ENCODE measurements at regions not wholly inside any gene's neighbourhood (a gene's known extent, or its start where the extent isn't known, plus 50 kb on each side); places are given as distances from the start of the nearest gene placed in this dataset.

- peak overlapping the region; percentile 52 for H3K27ac ChIP-seq (ENCODE audit: low read depth, low read length)
- H3K4me1 ChIP-seq (ENCODE audit: control insufficient read depth, insufficient read depth, low read length) = peaks cover 24% of the 10 kb centered on the region
- no peaks in the 10 kb centered on the region for H3K9me3 ChIP-seq (ENCODE audit: control insufficient read depth, insufficient read depth, low read length)
- H3K4me3 ChIP-seq (ENCODE audit: low read depth, low read length) = no peak overlapping the region
- no peaks in the 10 kb centered on the region for H3K27me3 ChIP-seq (ENCODE audit: control insufficient read depth, insufficient read depth, low read length)
- H3K36me3 ChIP-seq (ENCODE audit: control insufficient read depth, insufficient read depth, low read length) = no peaks in the 10 kb centered on the region
- H3K9ac ChIP-seq (ENCODE audit: low read depth, low read length) = no peak overlapping the region
Observed at GRCh38 chr18:61948846-61949438, 56.1 kb upstream of the RNF152 start.

DNA sequence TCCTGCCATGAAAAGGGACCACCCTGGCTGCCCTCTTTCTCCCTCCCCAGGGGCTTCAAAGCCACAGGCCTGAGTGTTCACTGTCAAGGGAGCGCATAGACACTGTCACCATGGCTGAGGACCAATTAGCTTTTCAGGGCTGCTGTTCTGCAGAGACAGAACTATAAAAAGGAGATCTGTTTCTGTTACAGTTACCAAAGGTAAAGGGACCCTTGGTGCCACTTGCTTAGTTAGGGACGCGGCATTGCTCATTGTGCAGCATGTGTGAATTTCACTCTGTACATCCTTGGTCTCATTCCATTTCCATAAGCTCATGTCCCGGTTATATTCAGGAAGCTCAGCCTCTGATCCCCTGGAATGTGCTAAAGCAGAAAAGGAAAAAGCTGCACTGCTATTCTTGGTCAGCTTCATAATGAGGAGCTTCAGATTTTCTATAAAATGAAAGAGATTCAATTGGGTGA, 55.5 kb upstream of the RNF152 start:
- H3K4me1 ChIP-seq (ENCODE audit: control insufficient read depth, insufficient read depth, low read length) = peaks cover 23% of the 10 kb centered on the region
- no peak overlapping the region for H3K4me3 ChIP-seq (ENCODE audit: low read depth, low read length)
- H3K27ac ChIP-seq (ENCODE audit: low read depth, low read length) = peak overlapping the region; percentile 52
- no peaks in the 10 kb centered on the region for H3K27me3 ChIP-seq (ENCODE audit: control insufficient read depth, insufficient read depth, low read length)
- no peaks in the 10 kb centered on the region for H3K36me3 ChIP-seq (ENCODE audit: control insufficient read depth, insufficient read depth, low read length)
- H3K9me3 ChIP-seq (ENCODE audit: control insufficient read depth, insufficient read depth, low read length) = no peaks in the 10 kb centered on the region
- no peak overlapping the region; the same call in 1 of the 2 replicates for H3K9ac ChIP-seq (ENCODE audit: low read depth, low read length)

DNA sequence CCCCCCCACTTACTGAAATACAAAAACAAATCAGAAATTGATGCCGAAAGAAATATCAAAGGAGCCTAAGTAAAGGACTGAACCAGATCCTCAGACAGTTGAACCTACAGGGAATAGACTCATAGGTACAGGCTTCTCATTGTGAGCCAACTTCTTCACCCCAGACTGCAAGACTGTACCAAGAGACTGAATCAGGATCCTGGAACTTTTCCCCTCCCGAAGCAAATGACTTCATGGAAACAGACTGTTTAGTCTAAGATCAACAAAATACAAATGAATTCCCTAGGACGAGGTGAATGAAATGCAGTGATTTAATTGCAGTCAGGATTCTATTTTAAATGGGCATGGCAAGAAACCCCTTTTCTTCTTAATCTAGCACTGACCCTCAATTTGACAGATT, 53.6 kb upstream of the RNF152 start:
- Histone ChIP-seq H3K9ac (ENCODE audit: low read depth, low read length) (no peak overlapping the region), H3K4me1 (ENCODE audit: control insufficient read depth, insufficient read depth, low read length) (peaks cover 9% of the 10 kb centered on the region), H3K36me3 (ENCODE audit: control insufficient read depth, insufficient read depth, low read length) (no peaks in the 10 kb centered on the region), H3K27me3 (ENCODE audit: control insufficient read depth, insufficient read depth, low read length) (no peaks in the 10 kb centered on the region), H3K4me3 (ENCODE audit: low read depth, low read length) (no peak overlapping the region), H3K9me3 (ENCODE audit: control insufficient read depth, insufficient read depth, low read length) (no peaks in the 10 kb centered on the region), H3K27ac (ENCODE audit: low read depth, low read length) (no peak overlapping the region)

DNA sequence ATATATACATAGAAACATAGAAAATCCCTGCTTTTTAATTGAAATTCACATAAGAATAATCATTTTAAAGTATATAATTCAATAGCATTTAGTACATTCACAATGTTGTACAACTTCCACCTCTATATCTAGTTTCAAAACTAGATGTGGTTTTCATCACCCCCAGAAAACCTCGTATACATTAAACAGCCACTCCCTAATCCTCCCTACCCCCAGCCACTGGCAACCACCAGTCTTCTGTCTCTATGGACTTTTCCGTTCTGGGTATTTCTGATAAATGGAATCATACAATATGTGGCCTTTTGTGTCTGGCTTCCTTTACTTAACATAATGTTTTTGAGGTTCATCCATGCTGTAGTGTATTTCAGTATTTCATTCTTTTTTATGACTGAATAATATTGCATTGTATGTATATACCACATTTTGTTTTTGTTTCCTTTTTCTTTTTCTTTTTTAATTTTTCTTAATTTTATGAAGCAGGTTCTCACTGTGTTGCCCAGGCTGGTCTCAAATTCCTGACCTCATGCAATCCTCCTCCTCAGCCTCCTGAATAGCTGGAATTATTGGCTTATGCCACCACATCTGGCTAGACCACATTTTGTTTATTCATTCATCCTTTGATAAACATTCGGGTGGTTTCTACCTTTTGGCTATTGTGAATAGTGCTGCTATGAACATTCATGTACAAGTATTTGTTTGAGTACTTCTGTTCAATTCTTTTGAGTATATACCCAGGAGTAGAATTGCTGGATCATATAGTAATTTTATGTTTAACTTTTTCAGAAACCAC, 50.6 kb upstream of the RNF152 start:
- Histone ChIP-seq H3K36me3 (ENCODE audit: control insufficient read depth, insufficient read depth, low read length) (no peaks in the 10 kb centered on the region), H3K4me3 (ENCODE audit: low read depth, low read length) (no peak overlapping the region), H3K4me1 (ENCODE audit: control insufficient read depth, insufficient read depth, low read length) (peaks cover 9% of the 10 kb centered on the region), H3K9ac (ENCODE audit: low read depth, low read length) (no peak overlapping the region), H3K27me3 (ENCODE audit: control insufficient read depth, insufficient read depth, low read length) (no peaks in the 10 kb centered on the region), H3K27ac (ENCODE audit: low read depth, low read length) (no peak overlapping the region), H3K9me3 (ENCODE audit: control insufficient read depth, insufficient read depth, low read length) (no peaks in the 10 kb centered on the region)

All from HUES48 (cell line).